Inflammatory macrophage treated with lipopolysaccharide for 4 hours (primary cell): ENCODE measurements at regions not wholly inside any gene's neighbourhood (a gene's known extent, or its start where the extent isn't known, plus 50 kb on each side); places are given as distances from the start of the nearest gene placed in this dataset.

Experiments
- DNase-seq: peaks from one replicate; pipeline ENCODE4 v3.0.0-alpha.2; 2020

DNA sequence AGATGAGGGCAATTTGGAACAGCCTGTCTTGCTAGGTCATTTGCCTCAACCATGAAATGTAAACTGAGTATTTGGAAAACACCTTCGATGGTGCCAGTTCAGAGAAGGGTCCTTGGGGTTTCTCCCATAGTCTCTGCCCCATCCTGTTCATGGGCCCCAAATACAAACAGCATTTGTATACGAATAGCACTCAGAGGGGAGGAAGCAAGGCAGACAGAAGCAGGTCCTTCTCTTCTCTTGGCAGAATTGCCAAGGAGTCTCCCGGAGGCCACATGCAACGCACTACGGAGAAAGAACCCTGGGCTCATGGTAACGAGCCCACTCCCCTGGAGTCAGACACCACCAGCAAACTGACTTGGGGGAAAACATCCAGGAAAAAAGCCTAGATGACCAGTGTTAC lies 162.1 kb downstream of the RAB11FIP2 start:
- no peak for DNase-seq

DNA sequence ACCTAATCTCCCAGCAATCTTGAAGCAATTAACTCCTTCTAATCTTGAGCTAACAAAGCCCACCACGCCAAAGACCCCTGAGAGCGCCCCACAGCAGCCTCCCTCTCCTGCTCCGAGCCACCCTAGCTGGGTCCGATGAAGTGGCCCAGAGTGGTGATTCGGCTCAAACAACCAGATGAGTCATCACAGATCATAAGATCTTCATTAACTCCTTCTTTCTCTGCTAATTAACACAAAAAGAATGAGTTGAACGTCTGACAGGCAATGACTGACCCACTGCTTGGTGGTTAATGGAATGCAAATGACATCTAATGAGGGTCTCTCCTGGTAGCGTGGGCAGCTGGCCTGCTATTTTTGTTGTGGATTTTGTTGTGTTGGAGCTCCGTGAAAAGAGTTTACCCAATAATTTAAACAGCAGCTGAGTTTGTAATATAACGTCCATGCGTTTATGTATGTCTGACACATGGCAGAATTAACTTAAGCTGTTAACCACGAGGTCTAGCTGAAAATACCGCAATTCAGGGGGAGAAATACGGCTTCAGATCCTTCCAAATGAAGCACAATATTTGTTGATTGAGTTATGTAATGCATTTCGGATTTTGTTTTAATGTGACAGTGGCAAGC lies 161.4 kb downstream of the RAB11FIP2 start:
- DNase-seq = no peak

GRCh38 chr10:117886766-117887165 lies 160.0 kb downstream of the RAB11FIP2 start:
- DNase-seq = no peak

DNA sequence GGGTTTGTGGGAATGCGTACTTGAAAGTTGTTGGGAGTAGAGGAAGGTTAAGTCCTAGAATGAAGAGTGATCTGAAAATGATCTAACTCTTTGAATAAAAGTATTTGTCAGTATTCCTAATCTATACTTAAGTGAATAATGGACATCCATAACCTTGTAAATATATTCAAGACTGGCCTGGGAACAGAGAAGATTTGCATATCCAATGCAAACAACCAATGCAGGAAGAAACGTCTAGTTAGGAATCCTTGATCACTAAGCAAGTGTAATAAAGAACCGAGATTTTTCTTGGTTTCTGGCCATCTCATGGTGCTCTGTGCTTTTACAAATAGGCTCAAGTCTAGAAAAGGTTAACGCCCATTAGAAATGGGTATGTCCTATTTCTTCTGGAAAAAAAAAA lies 157.1 kb downstream of the RAB11FIP2 start:
- no peak for DNase-seq

DNA sequence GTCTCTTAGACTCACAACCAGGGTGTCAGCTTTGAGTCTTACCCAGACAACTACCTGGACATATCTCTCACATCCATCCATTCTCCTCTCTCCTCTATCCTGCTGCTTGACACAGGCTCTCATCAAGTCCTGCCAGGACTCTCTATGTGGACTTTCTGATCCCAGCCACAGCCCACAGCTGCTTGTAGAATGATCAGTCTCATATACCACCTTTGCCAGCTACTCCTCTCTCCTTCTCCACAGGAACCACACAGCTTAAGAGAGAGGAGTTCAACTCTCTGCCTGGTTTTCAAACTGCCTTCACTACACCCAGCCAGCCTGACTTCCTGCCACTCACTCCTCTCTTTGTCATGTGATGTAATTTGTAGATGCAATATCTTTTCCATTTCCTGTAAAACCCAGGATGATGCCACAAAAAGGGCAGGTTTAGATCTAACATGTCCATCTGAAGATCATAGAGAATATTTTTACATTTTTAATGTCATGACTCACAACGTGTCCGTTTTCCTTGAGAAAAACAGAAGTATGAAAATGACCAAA lies 154.0 kb downstream of the RAB11FIP2 start:
- DNase-seq = no peak

DNA sequence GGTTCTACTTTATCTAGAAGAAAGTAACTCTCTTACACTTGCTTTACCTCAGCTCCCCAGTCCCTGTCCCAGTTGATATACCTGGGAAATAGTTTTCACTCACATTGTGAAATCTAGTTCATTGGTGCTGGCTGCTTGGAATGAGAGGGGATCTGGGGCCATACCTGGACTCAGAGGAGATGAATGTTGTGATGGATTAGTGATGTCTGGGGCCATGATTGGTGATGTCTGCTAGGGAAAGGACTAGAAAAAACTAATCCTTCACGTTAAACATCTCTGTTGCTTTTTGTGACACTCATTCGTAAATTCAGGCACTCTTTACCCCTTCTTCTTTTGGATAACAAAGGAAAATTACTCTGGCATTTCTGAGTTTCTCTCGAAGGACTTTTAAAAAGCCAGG lies 152.4 kb downstream of the RAB11FIP2 start:
- DNase-seq = no peak

- DNase-seq = no peak
Measured at GRCh38 chr10:117896517-117896916, 150.2 kb downstream of the RAB11FIP2 start.

DNA sequence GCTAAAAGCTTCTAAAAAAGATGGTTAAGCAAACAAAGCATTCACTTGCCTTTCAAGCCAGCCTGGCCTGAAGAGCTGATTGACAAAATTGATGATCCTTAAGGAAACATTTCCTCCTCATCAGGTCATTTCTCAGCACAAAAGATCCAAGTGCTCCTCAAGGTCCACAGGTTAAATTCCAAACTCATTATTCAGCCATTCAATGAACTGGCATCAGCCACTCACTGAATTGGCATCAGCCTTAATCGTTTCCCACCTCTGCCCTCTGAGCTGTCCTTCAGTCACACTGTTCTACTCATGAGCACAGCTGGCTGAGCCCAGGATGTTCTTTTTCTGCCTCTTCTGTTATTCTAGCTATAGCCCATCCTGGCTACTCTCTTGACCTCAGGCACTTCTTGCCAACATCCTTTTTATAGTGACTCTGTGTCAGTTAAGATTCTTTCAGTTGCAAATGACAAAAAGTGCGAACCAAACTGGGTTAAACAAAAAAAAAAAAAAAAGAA lies 147.5 kb downstream of the RAB11FIP2 start:
- DNase-seq = no peak

DNA sequence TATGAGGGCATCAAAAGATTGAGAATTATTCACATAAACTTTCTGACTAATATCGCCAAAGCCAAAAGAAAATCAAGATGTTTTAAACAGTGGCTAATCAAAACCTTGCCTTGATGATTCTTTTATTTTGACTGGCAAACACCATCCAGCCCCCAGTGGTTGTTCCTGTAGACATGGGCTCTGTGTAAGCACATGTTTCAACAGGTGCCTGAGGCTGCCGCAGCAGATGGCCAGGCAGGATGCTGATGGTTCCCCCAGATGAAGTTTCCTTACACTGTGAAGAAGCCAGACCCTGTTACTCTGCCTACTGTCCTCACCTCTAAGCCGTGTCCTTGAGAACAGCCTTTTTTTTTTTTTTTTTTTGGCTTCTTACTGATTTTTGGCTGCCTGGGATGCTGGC lies 146.5 kb downstream of the RAB11FIP2 start:
- no peak for DNase-seq

DNA sequence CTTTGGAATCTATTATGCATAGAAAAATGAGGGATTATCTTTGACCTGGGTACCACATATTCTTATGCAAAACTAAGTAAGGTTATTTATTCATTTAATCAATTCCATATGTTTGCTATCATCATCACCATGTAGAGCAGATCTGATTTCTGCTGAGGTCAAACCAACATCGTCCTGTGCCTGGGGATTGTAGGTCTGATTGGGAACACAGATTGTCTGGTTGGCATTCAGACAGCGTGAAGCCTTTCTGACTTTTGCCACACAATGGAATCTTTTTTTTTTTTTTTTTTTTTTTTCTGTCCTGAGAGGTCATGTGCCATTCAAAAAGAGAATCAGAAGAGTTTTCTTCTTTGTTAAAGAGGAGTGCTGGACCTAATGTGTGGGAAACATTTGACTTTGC lies 142.9 kb downstream of the RAB11FIP2 start:
- no peak for DNase-seq

GRCh38 chr10:117905404-117905803 lies 141.3 kb downstream of the RAB11FIP2 start:
- DNase-seq = no peak

GRCh38 chr10:117911684-117912083 lies 135.1 kb downstream of the RAB11FIP2 start:
- DNase-seq = no peak

DNA sequence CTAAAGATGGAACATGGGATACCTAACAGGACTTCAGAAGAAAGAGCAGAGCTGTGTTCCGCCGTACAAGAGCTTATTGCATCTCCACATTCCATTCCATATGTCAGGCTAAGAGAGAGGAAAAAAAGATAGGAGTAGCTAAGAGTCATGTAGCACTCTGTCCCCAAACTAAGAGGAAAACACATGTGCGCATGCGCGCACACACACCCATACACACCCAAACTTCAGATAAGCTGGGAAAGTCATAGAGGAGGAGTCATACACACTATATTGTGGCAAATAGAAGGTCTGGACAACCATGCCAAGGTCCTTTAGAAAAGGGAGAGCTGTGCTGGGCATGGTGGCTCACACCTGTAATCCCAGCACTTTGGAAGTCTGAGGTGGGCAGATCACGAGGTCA lies 132.4 kb downstream of the RAB11FIP2 start:
- no peak for DNase-seq

DNA sequence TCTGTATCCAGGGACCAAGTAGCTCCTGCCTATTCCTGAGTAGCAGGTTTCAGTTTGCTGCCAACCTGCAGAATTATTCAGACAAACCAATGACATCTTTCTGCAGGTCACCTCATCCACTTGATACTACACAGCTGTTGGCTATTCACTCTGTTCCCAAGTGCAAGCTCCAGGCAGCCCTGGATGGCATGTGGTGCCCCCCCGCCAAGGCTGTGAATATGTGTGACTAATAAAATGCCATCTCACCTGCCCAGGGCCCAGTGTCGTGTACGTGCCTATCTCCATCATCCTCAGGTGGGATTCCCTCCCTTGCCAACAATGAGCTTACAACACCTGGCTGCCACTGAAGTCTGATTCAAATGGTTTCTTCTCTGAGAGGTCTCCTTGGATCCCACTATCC lies 125.8 kb downstream of the RAB11FIP2 start:
- no peak for DNase-seq

GRCh38 chr10:117921421-117921820 lies 125.3 kb downstream of the RAB11FIP2 start:
- no peak for DNase-seq

DNA sequence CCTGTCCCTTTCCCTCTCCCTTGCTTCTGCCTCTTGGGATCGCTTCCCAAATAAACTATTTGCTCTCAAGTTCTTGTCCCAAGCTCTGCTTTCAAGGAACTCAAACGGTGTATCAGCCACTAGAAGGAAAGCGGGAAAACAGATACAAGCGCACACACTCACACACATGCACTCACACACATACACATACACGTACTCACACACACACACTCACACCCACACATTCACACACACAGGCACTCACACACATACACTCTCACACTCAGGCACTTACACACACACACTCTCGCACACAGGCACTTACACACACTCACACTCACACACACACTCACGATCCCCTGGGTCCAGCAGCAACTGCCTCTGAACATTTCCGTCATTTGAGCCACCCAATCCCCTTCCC lies 121.9 kb downstream of the RAB11FIP2 start:
- DNase-seq = no peak

DNA sequence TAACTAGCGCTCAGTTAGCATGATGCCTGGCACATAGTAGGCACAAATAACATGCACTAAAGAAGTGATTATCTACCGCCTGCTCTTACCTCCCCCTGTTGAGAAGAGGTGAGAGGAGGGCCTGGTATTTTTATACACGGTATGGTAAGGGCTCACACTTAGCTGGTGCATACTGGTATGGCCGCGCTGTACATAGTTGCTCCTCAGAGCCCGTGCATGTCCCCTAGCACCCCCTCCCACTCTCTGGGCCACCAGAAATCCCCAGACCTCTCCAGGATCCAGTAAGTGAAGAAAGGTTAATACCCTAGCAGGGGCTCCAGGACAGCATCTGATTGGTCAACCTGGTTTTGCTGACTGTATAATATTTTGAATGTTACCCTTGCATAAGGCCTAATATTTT lies 121.4 kb downstream of the RAB11FIP2 start:
- DNase-seq = no peak

- no peak for DNase-seq
Measured at GRCh38 chr10:117926491-117926890, 120.2 kb downstream of the RAB11FIP2 start.

DNA sequence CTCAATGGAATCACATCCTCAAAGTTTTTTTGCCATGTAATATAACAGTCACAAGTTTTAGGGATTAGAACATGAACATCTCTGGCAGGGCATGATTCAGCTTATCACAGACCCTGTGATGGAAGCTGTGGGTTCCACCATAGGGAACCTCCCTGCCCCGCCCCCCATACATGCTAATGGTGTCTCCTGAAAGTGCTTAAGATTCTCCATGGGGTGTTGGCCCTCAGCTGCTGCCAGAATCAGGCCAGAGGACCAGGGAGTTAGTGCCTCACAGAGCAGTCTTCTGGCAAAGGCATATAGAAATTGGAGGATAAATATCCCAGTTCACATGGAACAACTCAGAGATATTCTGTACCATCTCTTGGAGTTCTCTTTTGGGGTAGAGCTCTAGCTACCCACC lies 119.4 kb downstream of the RAB11FIP2 start:
- DNase-seq = no peak

GRCh38 chr10:117927871-117928270 lies 118.9 kb downstream of the RAB11FIP2 start:
- DNase-seq = no peak

DNA sequence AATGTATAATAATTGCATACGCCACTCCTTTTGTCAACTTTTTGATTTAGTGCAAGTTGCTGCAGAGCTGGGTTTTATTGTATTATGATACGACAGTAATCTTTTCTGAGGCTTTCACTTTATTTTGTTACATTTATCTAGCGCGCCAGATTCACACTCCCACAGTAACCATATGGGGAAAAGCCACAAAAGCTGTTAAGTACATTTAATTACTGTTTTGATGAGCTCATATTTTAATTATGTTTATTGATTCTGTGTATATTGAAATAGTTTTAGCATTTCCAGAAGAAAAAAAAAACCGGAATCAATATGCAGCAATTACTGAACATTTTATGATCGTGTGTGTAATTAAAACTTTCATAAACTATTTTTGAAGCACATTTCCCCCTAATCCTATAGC lies 118.5 kb downstream of the RAB11FIP2 start:
- DNase-seq = no peak

DNA sequence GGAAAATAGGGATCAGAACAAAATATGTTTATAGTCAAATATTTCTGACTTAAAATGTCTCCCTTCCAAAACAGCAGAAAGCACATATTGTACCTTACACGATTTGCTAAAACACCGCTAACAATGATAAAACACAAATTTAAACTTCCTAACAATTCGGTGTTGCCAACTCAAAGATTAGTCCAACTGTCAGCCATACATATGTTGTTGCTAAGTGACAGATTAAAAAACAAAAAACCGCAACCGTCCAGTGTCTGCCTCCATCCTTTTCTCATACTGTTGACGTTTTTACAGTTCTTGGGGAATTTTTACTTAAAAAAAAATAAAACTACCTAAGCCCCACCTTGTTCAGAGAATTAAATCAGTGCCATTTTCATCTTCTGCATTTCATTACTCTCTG lies 118.0 kb downstream of the RAB11FIP2 start:
- no peak for DNase-seq

DNA sequence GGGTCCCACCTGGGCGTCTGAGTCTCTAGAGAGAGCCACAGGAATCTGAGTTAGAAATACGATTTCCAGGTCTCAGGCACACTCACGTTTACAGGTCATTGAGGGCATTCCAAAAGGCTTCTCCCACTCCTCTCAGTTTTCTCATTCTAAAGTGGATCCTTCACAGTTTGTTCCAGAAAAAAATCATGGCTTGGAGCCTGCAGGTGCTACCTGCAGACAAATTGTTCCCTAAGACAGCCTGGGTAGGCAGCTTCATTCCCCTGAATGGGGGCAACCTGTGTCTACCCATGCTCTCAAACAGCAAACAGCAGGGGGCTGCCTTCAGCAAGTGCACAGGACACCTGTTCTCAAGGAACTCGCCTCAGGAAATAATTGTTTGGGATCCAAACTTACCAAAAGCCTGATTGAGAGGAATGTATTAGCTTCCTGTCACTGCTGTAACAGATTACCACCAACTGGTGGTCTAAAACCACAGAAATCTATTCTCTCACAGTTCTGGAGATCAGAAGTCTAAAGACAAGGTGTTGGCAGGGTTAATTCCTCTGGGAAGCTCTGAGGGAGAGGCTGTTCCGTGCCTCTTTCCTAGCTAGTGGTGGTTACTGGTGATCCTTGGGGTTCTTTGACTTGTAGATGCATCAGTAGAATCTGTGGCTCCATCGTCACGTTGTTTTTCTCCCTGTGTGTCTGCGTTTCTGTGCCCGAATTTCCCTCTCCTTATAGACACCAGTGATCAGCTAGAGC lies 117.2 kb downstream of the RAB11FIP2 start:
- no peak for DNase-seq

DNA sequence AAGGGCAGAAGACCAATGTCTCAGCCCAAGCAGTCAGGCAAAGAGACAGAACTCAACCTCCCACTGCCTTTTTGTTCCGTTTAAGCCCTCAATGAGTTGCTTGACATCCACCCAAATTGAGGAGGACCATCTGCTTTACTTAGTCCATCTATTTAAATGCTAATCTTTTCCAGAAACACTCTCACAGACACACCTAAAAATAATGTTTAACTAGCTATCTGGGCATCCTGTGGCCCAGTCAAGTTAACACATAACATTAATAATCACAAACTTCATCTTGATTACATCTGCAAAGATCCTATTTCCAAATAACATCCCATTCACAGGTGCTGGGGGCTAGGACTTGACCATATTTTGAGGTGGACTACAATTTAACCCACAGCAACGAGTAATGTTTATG lies 115.7 kb downstream of the RAB11FIP2 start:
- DNase-seq = no peak
